SK-N-SH (cell line): ENCODE measurements at regions not wholly inside any gene's neighbourhood (a gene's known extent, or its start where the extent isn't known, plus 50 kb on each side); places are given as distances from the start of the nearest gene placed in this dataset.

Experiments used
- CHD2 ChIP-seq: fragments of 150-350 bp; IDR thresholded peaks from 2 replicates; pipeline ENCODE4 v1.6.1; 2018; ENCODE audit warnings: low read length; ENCODE audit not compliant: partially characterized antibody
- CTCF ChIP-seq: fragments of 200-600 bp; sonication (generic); IDR thresholded peaks from 2 replicates; pipeline ENCODE4 v1.6.1; 2017; ENCODE audit warnings: antibody characterized with exemption, mild to moderate bottlenecking, moderate library complexity
- ELF1 ChIP-seq: IDR thresholded peaks from 2 replicates; pipeline ENCODE4 v1.4.0; 2012
- EP300 ChIP-seq, 2 experiments: IDR thresholded peaks; 2 replicates each; pipeline versions ENCODE4 v1.4.0 to v1.6.1; 2012; ENCODE audit warnings: borderline replicate concordance in 1 of 2, low read depth in 1 of 2, low read length in 1 of 2
- EZH2phosphoT487 ChIP-seq: fragments of 200-600 bp; sonication (generic); IDR thresholded peaks from 2 replicates; pipeline ENCODE4 v1.6.1; 2017; ENCODE audit warnings: low read depth, mixed run types, mild to moderate bottlenecking, antibody characterized with exemption, moderate library complexity, borderline replicate concordance
- FOSL2 ChIP-seq: IDR thresholded peaks from 2 replicates; pipeline ENCODE4 v1.4.0; 2012; ENCODE audit warnings: low read depth, mild to moderate bottlenecking, moderate library complexity, borderline replicate concordance
- FOXJ3 ChIP-seq: sonication (generic); formaldehyde crosslinking; IDR thresholded peaks from 2 replicates; pipeline ENCODE4 v1.5.1; 2020; ENCODE audit warnings: mild to moderate bottlenecking, missing genetic modification reagents
- FOXM1 ChIP-seq: IDR thresholded peaks from 2 replicates; pipeline ENCODE4 v1.4.0; 2012; ENCODE audit warnings: low read depth, mild to moderate bottlenecking
- GABPA ChIP-seq: IDR thresholded peaks from 2 replicates; pipeline ENCODE4 v1.4.0; 2012; ENCODE audit warnings: low read depth, mild to moderate bottlenecking
- GATA2 ChIP-seq: sonication (generic); formaldehyde crosslinking; IDR thresholded peaks from 2 replicates; pipeline ENCODE4 v1.5.0; 2020; ENCODE audit warnings: mild to moderate bottlenecking, missing genetic modification reagents
- IRF3 ChIP-seq: fragments of 150-350 bp; IDR thresholded peaks from 2 replicates; pipeline ENCODE4 v1.6.1; 2016; ENCODE audit warnings: mild to moderate bottlenecking, low read depth, low read length
- MEF2A ChIP-seq: IDR thresholded peaks from 2 replicates; pipeline ENCODE4 v1.4.0; 2012; ENCODE audit warnings: low read depth, borderline replicate concordance
- MXI1 ChIP-seq: IDR thresholded peaks from 2 replicates; pipeline ENCODE4 v1.6.1; 2012; ENCODE audit warnings: mild to moderate bottlenecking, low read depth, low read length, improper control_type of control experiment
- NFIC ChIP-seq: IDR thresholded peaks from 2 replicates; pipeline ENCODE4 v1.4.0; 2012; ENCODE audit warnings: borderline replicate concordance
- PBX3 ChIP-seq: IDR thresholded peaks from 2 replicates; pipeline ENCODE4; 2012
- POLR2AphosphoS5 ChIP-seq: IDR thresholded peaks from 2 replicates; pipeline ENCODE4 v1.6.1; 2012; ENCODE audit warnings: low read depth, low read length
- RAD21 ChIP-seq: IDR thresholded peaks from 2 replicates; pipeline ENCODE4 v1.6.1; 2012; ENCODE audit warnings: mild to moderate bottlenecking, low read length
- RCOR1 ChIP-seq: fragments of 150-350 bp; IDR thresholded peaks from 2 replicates; pipeline ENCODE4 v1.6.1; 2017; ENCODE audit warnings: antibody characterized with exemption, low read length
- RFX5 ChIP-seq: IDR thresholded peaks from 2 replicates; pipeline ENCODE4 v1.6.1; 2012; ENCODE audit warnings: mild to moderate bottlenecking, improper control_type of control experiment, low read length
- RXRA ChIP-seq: IDR thresholded peaks from 2 replicates; pipeline ENCODE4 v1.4.0; 2012; ENCODE audit warnings: low read depth, mild to moderate bottlenecking, borderline replicate concordance
- SIN3A ChIP-seq: IDR thresholded peaks from 2 replicates; pipeline ENCODE4 v1.6.1; 2012; ENCODE audit warnings: low read depth, mild to moderate bottlenecking, low read length, moderate library complexity, borderline replicate concordance
- SMC3 ChIP-seq: IDR thresholded peaks from 2 replicates; pipeline ENCODE4 v1.6.1; 2012; ENCODE audit warnings: low read depth, low read length, improper control_type of control experiment
- TAF1 ChIP-seq: IDR thresholded peaks from 2 replicates; pipeline ENCODE4 v1.6.1; 2012; ENCODE audit warnings: low read depth, mild to moderate bottlenecking, low read length, moderate library complexity, borderline replicate concordance
- TCF12 ChIP-seq: IDR thresholded peaks from 2 replicates; pipeline ENCODE4 v1.4.0; 2012
- TEAD4 ChIP-seq: IDR thresholded peaks from 2 replicates; pipeline ENCODE4 v1.4.0; 2012; ENCODE audit warnings: mild to moderate bottlenecking, borderline replicate concordance; ENCODE audit not compliant: insufficient read depth
- USF2 ChIP-seq: fragments of 150-350 bp; IDR thresholded peaks from 2 replicates; pipeline ENCODE4 v1.6.1; 2017; ENCODE audit warnings: antibody characterized with exemption, low read length, low read depth, borderline replicate concordance
- YY1 ChIP-seq: IDR thresholded peaks from 2 replicates; pipeline ENCODE4 v1.4.0; 2012; ENCODE audit warnings: low read depth, mild to moderate bottlenecking

- peak; percentile 82; the same call in 1 of the 2 replicates for TF ChIP-seq FOSL2
- no peak for TF ChIP-seq RFX5
- 0 out of 2 replicates have a peak, but pooled peaks have one; percentile 38 for TF ChIP-seq ELF1
- TF ChIP-seq SMC3 = no peak
- TF ChIP-seq PBX3 = peak; percentile 59
- no peak for TF ChIP-seq GATA2 (CRISPR knock-in tag)
- TF ChIP-seq EZH2phosphoT487 = no peak
- no peak for TF ChIP-seq FOXJ3
- peak; percentile 45; the same call in 1 of the 2 replicates for TF ChIP-seq TEAD4
- TF ChIP-seq POLR2AphosphoS5 = no peak
- no peak for TF ChIP-seq CTCF
- peak; percentile 90 for TF ChIP-seq TCF12
- no peak for TF ChIP-seq MXI1
- no peak for TF ChIP-seq FOXM1
- TF ChIP-seq YY1 = no peak
- TF ChIP-seq USF2 = no peak
- TF ChIP-seq CHD2 = no peak
- TF ChIP-seq RXRA = peak; percentile 76; the same call in 1 of the 2 replicates
- no peak for TF ChIP-seq TAF1
- no peak for TF ChIP-seq GABPA
- peak; percentile 18 to 77; a peak in 2 of 4 replicates for TF ChIP-seq EP300 (IDR thresholded peaks at IDR 0.05; ENCODE audit: borderline replicate concordance in 1 of 2, low read depth in 1 of 2, low read length in 1 of 2)
- no peak for TF ChIP-seq SIN3A
- TF ChIP-seq MEF2A = no peak
- TF ChIP-seq RCOR1 = no peak
- TF ChIP-seq NFIC = peak; percentile 89
- no peak for TF ChIP-seq IRF3
- TF ChIP-seq RAD21 = no peak
Measured at GRCh38 chr7:46003896-46004875, 83.1 kb upstream of the IGFBP3 start (continued).
